RWPE2 (cell line): ENCODE measurements at regions not wholly inside any gene's neighbourhood (a gene's known extent, or its start where the extent isn't known, plus 50 kb on each side); places are given as distances from the start of the nearest gene placed in this dataset.
A peak's percentile ranks its signal among the peaks of the same experiment; 100 is the strongest.

Experiments used
- ATAC-seq: fragments of 200-7000 bp; cut with Tn5 transposase; 3 replicates; pipeline ENCODE4 v1.9.1; 2021; ENCODE audit warnings: low read depth
- DNase-seq: peaks from one replicate; pipeline ENCODE4 v3.0.0-alpha.2; 2020; ENCODE audit warnings: low spot score
- H3K27ac ChIP-seq: fragments of 450-650 bp; 2 replicates; pipeline ENCODE4 v1.5.1; 2017; ENCODE audit warnings: mild to moderate bottlenecking; ENCODE audit not compliant: poor library complexity, severe bottlenecking
- H3K27me3 ChIP-seq: fragments of 250-450 bp; sonication (Bioruptor Pico); 2 replicates; pipeline ENCODE4 v1.5.1; 2021; ENCODE audit warnings: mild to moderate bottlenecking, moderate library complexity; ENCODE audit not compliant: insufficient read depth, poor library complexity, severe bottlenecking
- H3K36me3 ChIP-seq: fragments of 250-450 bp; sonication (Bioruptor Pico); 2 replicates; pipeline ENCODE4 v1.5.1; 2020; ENCODE audit warnings: low read depth, mild to moderate bottlenecking, moderate library complexity
- H3K4me1 ChIP-seq: fragments of 250-450 bp; sonication (Bioruptor Pico); 2 replicates; pipeline ENCODE4 v1.5.1; 2021; ENCODE audit warnings: mild to moderate bottlenecking, moderate library complexity; ENCODE audit not compliant: insufficient read depth, poor library complexity, severe bottlenecking
- H3K4me3 ChIP-seq: fragments of 250-450 bp; sonication (Bioruptor Pico); 2 replicates; pipeline ENCODE4 v1.5.1; 2021; ENCODE audit warnings: mild to moderate bottlenecking, moderate library complexity; ENCODE audit not compliant: severe bottlenecking
- H3K9me3 ChIP-seq: fragments of 250-450 bp; sonication (Bioruptor Pico); 2 replicates; pipeline ENCODE4 v1.5.1; 2021; ENCODE audit warnings: mild to moderate bottlenecking, moderate library complexity; ENCODE audit not compliant: severe bottlenecking
- TF ChIP-seq, protein P1 (sequence below): fragments of 450-650 bp; IDR thresholded peaks from one replicate; pipeline ENCODE4 v1.5.1; 2017; ENCODE audit warnings: mild to moderate bottlenecking, moderate library complexity; ENCODE audit not compliant: poor library complexity, severe bottlenecking

DNA sequence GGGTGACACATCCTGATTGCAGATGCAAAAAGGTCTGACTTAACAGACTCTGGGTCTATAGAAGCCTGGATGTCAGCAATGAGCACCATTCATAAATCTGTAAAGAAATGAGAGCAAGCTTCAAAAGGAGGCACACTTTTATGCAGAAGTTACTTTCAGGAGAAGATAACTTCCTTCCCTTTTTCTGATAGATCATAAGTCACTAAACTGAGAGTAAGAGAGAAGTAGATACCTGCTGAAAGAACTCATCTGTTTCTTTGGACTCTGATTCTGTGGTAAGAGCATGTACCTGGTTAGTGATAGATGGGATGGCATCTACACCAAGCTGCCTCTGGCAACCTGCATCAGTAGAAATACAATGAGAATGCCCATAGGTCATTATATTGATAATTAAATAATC is 525.6 kb downstream of the CETN3 start:
- TF ChIP-seq, protein P1, sequence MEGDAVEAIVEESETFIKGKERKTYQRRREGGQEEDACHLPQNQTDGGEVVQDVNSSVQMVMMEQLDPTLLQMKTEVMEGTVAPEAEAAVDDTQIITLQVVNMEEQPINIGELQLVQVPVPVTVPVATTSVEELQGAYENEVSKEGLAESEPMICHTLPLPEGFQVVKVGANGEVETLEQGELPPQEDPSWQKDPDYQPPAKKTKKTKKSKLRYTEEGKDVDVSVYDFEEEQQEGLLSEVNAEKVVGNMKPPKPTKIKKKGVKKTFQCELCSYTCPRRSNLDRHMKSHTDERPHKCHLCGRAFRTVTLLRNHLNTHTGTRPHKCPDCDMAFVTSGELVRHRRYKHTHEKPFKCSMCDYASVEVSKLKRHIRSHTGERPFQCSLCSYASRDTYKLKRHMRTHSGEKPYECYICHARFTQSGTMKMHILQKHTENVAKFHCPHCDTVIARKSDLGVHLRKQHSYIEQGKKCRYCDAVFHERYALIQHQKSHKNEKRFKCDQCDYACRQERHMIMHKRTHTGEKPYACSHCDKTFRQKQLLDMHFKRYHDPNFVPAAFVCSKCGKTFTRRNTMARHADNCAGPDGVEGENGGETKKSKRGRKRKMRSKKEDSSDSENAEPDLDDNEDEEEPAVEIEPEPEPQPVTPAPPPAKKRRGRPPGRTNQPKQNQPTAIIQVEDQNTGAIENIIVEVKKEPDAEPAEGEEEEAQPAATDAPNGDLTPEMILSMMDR: no peak
- DNase-seq: no peak
- ATAC-seq: no peak
- H3K27me3 ChIP-seq: no peaks in the 10 kb centered on the region
- no peak overlapping the region for H3K27ac ChIP-seq
- no peak overlapping the region for H3K4me3 ChIP-seq
- no peaks in the 10 kb centered on the region for H3K36me3 ChIP-seq
- no peaks in the 10 kb centered on the region for H3K9me3 ChIP-seq
- no peaks in the 10 kb centered on the region for H3K4me1 ChIP-seq

DNA sequence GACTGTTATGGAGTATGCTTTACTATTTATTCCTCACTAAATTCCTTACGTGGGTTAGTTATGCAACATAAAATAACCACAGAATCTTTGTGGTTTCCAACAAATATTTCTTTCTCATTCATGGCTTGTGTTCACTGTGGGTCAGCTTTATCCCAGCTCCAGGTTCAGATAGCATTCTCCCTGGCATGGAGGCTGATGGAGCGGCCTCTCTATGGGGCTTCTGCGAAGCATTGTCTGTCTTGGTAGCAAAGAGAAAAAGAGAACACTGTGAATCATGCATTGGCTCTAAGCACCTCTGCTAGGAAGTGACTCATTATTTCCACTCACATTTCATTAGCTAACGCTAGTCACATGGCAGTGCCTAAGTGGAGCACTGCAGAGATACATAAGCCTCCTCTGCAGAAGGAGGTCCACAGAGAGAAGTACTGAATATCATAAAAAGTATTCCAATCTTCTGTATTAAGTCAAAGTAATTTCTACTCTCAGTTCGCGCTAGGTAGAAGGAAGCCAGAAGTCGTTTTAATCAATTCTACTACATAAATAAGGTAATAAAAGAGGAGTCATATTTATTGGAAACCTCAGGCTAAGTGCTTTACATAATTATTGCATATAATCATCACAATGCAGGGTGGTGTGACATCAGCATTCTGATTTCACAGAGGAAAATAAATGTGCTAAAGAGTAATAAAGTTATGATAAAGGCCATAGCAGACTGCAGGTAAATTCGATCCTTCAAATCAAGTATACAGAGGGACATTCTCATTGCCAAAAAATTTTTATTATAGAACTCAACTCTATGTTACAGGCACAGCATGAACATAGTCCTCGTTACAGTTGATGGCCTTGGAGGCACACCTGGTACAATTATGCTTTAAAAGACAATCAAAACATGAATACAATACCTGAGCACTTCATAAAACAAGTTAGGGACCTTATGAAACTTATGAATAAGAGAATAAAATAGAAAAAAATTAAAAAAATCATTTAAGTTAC is 531.1 kb downstream of the CETN3 start:
- TF ChIP-seq, protein P1: no peak
- no peaks in the 10 kb centered on the region for H3K9me3 ChIP-seq
- peak; percentile 95 for ATAC-seq
- H3K27me3 ChIP-seq: no peaks in the 10 kb centered on the region
- H3K4me1 ChIP-seq: no peaks in the 10 kb centered on the region
- no peaks in the 10 kb centered on the region for H3K36me3 ChIP-seq
- no peak overlapping the region for H3K27ac ChIP-seq
- no peak for DNase-seq
- no peak overlapping the region for H3K4me3 ChIP-seq

DNA sequence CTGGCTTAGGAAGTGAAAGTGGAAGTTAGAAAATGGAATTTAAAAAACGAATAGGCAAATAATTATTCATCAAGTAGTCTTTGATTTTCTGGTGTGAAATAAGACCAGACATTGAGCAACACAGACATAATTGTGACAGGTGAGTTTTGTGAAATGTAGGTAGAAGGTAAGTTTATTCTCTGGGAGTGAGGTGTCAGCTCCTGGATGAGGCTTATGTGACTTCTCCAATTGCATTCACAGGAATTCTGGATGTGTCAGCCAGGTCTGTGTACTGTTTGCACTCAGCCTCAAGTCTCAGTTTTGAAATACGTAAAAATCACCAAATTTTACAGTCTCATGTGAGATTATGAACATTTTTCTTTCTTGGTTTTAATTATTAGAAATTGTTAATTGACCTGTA is 537.6 kb downstream of the CETN3 start:
- Histone ChIP-seq H3K27me3 (no peaks in the 10 kb centered on the region), H3K4me1 (no peaks in the 10 kb centered on the region), H3K9me3 (no peaks in the 10 kb centered on the region), H3K27ac (no peak overlapping the region), H3K4me3 (no peak overlapping the region), H3K36me3 (no peaks in the 10 kb centered on the region)
- DNase-seq: no peak
- no peak for ATAC-seq
- TF ChIP-seq, protein P1: no peak

DNA sequence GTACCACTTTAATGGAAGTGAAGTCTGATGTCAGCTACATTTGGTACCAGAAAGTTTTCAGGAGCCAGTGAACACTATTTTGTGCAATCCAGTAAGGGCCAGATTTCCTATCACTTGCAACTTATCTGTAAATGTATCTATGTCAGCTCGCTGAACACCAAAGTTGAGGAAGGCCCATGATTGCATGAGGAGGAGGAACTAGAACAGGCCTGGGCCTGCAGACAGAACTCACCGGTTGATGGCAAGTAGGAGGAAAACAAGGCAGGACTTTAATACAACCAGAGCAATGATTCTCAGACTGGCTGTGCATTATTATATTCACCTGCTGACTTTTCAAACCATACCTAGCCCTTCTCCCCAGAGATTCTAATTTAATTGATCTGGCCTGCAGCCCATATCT is 540.2 kb downstream of the CETN3 start:
- Histone ChIP-seq H3K27ac (no peak overlapping the region), H3K27me3 (no peaks in the 10 kb centered on the region), H3K4me1 (no peaks in the 10 kb centered on the region), H3K9me3 (no peaks in the 10 kb centered on the region), H3K36me3 (no peaks in the 10 kb centered on the region), H3K4me3 (no peak overlapping the region)
- TF ChIP-seq, protein P1: no peak
- no peak for ATAC-seq
- no peak for DNase-seq

DNA sequence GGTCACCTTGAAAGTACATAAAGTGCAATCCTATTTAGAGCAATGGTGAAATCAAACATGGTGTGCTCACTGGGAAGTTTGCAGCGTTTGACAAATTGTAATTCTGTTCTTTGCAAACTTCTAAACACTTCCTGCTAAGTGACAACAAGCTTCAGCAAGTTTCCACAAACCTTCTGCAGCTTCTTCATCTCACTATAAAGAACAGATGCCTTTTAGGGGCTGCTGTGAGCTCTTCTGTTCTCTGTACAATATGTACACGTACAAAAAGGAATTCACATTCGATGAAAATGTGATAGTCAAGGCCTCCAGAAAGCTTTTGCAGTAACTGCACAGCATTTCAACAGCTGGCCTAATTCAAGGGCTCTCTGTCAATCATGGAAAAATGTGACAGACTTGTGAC is 543.1 kb downstream of the CETN3 start:
- Histone ChIP-seq H3K27me3 (no peaks in the 10 kb centered on the region), H3K4me1 (no peaks in the 10 kb centered on the region), H3K4me3 (no peak overlapping the region), H3K36me3 (no peaks in the 10 kb centered on the region), H3K27ac (no peak overlapping the region), H3K9me3 (no peaks in the 10 kb centered on the region)
- ATAC-seq (no peak), DNase-seq (no peak)
- TF ChIP-seq, protein P1: no peak
